ENCODE measurements at regions not wholly inside any gene's neighbourhood (a gene's known extent, or its start where the extent isn't known, plus 50 kb on each side); places are given as distances from the start of the nearest gene placed in this dataset.

DNA sequence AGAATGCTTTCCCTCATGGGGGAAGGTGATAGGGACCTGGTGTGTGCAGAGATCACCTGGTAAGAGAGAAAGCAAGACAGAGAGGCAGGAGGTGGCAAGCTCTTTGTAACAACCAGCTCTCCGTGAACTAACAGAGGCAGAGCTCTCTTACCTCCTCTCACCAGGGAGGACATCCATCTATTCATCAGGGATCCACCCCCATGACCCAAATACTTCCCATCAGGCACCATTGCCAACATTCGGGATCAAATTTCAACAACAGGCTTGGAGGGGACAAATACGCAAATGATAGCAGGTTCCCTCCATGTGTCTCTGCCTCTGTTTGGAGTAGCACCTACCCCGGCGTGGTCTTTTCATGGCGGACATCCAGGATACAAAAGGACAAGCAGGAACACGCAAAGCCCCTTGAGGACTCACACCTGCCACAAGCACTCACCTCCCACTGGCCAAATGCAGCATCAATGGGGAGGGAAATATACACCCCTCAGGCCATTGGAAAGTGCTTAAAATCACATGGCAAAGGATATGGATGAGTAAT lies 431.2 kb upstream of the AUTS2 start (continued):
- TF ChIP-seq, protein P1, sequence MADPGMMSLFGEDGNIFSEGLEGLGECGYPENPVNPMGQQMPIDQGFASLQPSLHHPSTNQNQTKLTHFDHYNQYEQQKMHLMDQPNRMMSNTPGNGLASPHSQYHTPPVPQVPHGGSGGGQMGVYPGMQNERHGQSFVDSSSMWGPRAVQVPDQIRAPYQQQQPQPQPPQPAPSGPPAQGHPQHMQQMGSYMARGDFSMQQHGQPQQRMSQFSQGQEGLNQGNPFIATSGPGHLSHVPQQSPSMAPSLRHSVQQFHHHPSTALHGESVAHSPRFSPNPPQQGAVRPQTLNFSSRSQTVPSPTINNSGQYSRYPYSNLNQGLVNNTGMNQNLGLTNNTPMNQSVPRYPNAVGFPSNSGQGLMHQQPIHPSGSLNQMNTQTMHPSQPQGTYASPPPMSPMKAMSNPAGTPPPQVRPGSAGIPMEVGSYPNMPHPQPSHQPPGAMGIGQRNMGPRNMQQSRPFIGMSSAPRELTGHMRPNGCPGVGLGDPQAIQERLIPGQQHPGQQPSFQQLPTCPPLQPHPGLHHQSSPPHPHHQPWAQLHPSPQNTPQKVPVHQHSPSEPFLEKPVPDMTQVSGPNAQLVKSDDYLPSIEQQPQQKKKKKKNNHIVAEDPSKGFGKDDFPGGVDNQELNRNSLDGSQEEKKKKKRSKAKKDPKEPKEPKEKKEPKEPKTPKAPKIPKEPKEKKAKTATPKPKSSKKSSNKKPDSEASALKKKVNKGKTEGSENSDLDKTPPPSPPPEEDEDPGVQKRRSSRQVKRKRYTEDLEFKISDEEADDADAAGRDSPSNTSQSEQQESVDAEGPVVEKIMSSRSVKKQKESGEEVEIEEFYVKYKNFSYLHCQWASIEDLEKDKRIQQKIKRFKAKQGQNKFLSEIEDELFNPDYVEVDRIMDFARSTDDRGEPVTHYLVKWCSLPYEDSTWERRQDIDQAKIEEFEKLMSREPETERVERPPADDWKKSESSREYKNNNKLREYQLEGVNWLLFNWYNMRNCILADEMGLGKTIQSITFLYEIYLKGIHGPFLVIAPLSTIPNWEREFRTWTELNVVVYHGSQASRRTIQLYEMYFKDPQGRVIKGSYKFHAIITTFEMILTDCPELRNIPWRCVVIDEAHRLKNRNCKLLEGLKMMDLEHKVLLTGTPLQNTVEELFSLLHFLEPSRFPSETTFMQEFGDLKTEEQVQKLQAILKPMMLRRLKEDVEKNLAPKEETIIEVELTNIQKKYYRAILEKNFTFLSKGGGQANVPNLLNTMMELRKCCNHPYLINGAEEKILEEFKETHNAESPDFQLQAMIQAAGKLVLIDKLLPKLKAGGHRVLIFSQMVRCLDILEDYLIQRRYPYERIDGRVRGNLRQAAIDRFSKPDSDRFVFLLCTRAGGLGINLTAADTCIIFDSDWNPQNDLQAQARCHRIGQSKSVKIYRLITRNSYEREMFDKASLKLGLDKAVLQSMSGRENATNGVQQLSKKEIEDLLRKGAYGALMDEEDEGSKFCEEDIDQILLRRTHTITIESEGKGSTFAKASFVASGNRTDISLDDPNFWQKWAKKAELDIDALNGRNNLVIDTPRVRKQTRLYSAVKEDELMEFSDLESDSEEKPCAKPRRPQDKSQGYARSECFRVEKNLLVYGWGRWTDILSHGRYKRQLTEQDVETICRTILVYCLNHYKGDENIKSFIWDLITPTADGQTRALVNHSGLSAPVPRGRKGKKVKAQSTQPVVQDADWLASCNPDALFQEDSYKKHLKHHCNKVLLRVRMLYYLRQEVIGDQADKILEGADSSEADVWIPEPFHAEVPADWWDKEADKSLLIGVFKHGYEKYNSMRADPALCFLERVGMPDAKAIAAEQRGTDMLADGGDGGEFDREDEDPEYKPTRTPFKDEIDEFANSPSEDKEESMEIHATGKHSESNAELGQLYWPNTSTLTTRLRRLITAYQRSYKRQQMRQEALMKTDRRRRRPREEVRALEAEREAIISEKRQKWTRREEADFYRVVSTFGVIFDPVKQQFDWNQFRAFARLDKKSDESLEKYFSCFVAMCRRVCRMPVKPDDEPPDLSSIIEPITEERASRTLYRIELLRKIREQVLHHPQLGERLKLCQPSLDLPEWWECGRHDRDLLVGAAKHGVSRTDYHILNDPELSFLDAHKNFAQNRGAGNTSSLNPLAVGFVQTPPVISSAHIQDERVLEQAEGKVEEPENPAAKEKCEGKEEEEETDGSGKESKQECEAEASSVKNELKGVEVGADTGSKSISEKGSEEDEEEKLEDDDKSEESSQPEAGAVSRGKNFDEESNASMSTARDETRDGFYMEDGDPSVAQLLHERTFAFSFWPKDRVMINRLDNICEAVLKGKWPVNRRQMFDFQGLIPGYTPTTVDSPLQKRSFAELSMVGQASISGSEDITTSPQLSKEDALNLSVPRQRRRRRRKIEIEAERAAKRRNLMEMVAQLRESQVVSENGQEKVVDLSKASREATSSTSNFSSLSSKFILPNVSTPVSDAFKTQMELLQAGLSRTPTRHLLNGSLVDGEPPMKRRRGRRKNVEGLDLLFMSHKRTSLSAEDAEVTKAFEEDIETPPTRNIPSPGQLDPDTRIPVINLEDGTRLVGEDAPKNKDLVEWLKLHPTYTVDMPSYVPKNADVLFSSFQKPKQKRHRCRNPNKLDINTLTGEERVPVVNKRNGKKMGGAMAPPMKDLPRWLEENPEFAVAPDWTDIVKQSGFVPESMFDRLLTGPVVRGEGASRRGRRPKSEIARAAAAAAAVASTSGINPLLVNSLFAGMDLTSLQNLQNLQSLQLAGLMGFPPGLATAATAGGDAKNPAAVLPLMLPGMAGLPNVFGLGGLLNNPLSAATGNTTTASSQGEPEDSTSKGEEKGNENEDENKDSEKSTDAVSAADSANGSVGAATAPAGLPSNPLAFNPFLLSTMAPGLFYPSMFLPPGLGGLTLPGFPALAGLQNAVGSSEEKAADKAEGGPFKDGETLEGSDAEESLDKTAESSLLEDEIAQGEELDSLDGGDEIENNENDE (IDR thresholded peaks at IDR 0.05; ENCODE audit: insufficient replicate concordance, low read length): no peak
- TF ChIP-seq MAFK (IDR thresholded peaks at IDR 0.05; ENCODE audit: low read depth, low read length) (no peak), CHD2 (IDR thresholded peaks at IDR 0.05; ENCODE audit: low read length) (no peak), CBX5 (IDR thresholded peaks at IDR 0.05; ENCODE audit: low read depth, low read length) (no peak), SAP30 (IDR thresholded peaks at IDR 0.05; ENCODE audit: insufficient read depth, insufficient replicate concordance, low read length) (no peak), FOSL1 (IDR thresholded peaks at IDR 0.05; ENCODE audit: insufficient read depth, low read depth, low read length) (no peak), RAD21 (IDR thresholded peaks at IDR 0.05 in 1 of 2, conservative IDR thresholded peaks at IDR 0.05 in 1 of 2; ENCODE audit: low read depth in 2 of 2, low read length in 2 of 2) (no peak), KDM1A (IDR thresholded peaks at IDR 0.05; ENCODE audit: borderline replicate concordance, low read length) (no peak), NRF1 (IDR thresholded peaks at IDR 0.05; ENCODE audit: low read depth, low read length) (no peak)

All from H1 (cell line).